ENCODE measurements at regions not wholly inside any gene's neighbourhood (a gene's known extent, or its start where the extent isn't known, plus 50 kb on each side); places are given as distances from the start of the nearest gene placed in this dataset.
"Not testable (repeated sequence)": the region's sequence is repeated elsewhere in the genome, so short reads cannot be mapped to it uniquely, and the experiment has no call there.

DNA sequence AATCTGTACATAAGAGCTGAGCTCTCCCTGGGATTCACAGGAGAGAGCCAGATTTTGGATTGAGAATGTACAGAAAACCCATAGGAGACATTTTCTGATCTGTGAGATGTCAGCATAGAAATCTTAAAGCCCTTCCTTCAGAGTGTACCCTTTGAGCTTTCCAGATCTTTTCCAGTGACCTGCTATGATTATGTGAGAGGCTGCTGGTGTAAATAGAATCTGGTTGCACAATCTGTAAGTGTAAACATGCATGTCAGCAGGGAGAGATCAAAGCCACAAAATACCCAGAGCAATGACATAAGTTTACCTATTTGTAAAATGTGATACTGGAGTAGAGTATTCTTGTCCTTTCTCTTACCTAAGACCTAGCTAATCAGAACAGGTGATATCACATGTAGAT, 471.9 kb downstream of the FOXD4L5 start:
- H3K9me3 Mint-ChIP-seq (ENCODE audit: unreplicated experiment); CTCF ChIA-PET; H3K4me3 Mint-ChIP-seq (ENCODE audit: unreplicated experiment); H3K27me3 Mint-ChIP-seq (ENCODE audit: insufficient read depth, unreplicated experiment); H3K27ac Mint-ChIP-seq (ENCODE audit: low read depth, unreplicated experiment); intact Hi-C loops (cut with micrococcal nuclease); BruUV-seq (replicated peaks); H3K36me3 Mint-ChIP-seq (ENCODE audit: insufficient read depth, unreplicated experiment); H3K4me1 Mint-ChIP-seq (ENCODE audit: insufficient read depth, unreplicated experiment); POLR2A ChIA-PET; DNase-seq (ENCODE audit: unreplicated experiment): not testable (repeated sequence)

- not testable (repeated sequence) for BruUV-seq (replicated peaks)
These were observed 506.3 kb downstream of the FOXD4L5 start for GRCh38 chr9:64778667-64779066.

DNA sequence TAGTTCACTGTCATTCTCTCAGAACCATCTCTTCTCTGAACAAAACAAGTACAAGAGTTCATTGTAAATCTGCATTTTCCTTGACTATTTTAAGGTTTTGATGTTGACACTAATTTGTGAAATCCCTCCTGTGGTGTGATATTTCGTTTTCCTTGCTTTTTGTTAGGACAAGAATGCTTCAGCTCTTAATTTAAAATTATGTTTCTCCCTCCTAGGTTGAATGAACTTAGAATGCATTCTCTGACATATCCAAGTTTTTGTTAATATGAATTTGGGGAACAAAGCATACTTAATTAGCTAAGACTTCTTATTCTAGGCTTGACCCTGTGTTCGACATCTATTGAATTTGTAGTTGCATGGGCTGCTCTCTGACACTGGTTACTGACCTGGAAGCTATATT, 508.7 kb downstream of the FOXD4L5 start:
- H3K36me3 Mint-ChIP-seq (ENCODE audit: insufficient read depth, unreplicated experiment); H3K9me3 Mint-ChIP-seq (ENCODE audit: unreplicated experiment); POLR2A ChIA-PET; DNase-seq (ENCODE audit: unreplicated experiment); BruUV-seq (replicated peaks); CTCF ChIA-PET; intact Hi-C loops (cut with micrococcal nuclease); H3K4me3 Mint-ChIP-seq (ENCODE audit: unreplicated experiment); H3K27ac Mint-ChIP-seq (ENCODE audit: low read depth, unreplicated experiment); H3K4me1 Mint-ChIP-seq (ENCODE audit: insufficient read depth, unreplicated experiment): not testable (repeated sequence)
- peaks cover 24% of the 10 kb centered on the region for H3K27me3 Mint-ChIP-seq (ENCODE audit: insufficient read depth, unreplicated experiment)

More at GRCh38 chr9:64778667-64779066, 506.3 kb downstream of the FOXD4L5 start:
- intact Hi-C loops (cut with micrococcal nuclease); H3K4me1 Mint-ChIP-seq (ENCODE audit: insufficient read depth, unreplicated experiment); H3K9me3 Mint-ChIP-seq (ENCODE audit: unreplicated experiment); H3K27ac Mint-ChIP-seq (ENCODE audit: low read depth, unreplicated experiment); POLR2A ChIA-PET; CTCF ChIA-PET; DNase-seq (ENCODE audit: unreplicated experiment); H3K4me3 Mint-ChIP-seq (ENCODE audit: unreplicated experiment); H3K36me3 Mint-ChIP-seq (ENCODE audit: insufficient read depth, unreplicated experiment): not testable (repeated sequence)
- peaks cover 24% of the 10 kb centered on the region for H3K27me3 Mint-ChIP-seq (ENCODE audit: insufficient read depth, unreplicated experiment)

- not testable (repeated sequence) for H3K4me3 Mint-ChIP-seq (ENCODE audit: unreplicated experiment); H3K27ac Mint-ChIP-seq (ENCODE audit: low read depth, unreplicated experiment); DNase-seq (ENCODE audit: unreplicated experiment)
These were observed 509.9 kb downstream of the FOXD4L5 start for GRCh38 chr9:64774813-64775793.

GRCh38 chr9:64774004-64774812, 510.8 kb downstream of the FOXD4L5 start:
- POLR2A ChIA-PET; H3K27ac Mint-ChIP-seq (ENCODE audit: low read depth, unreplicated experiment); intact Hi-C loops (cut with micrococcal nuclease); H3K4me3 Mint-ChIP-seq (ENCODE audit: unreplicated experiment); CTCF ChIA-PET; H3K9me3 Mint-ChIP-seq (ENCODE audit: unreplicated experiment); DNase-seq (ENCODE audit: unreplicated experiment); H3K36me3 Mint-ChIP-seq (ENCODE audit: insufficient read depth, unreplicated experiment); BruUV-seq (replicated peaks); H3K4me1 Mint-ChIP-seq (ENCODE audit: insufficient read depth, unreplicated experiment): not testable (repeated sequence)
- peaks cover 33% of the 10 kb centered on the region for H3K27me3 Mint-ChIP-seq (ENCODE audit: insufficient read depth, unreplicated experiment)

More at GRCh38 chr9:64774813-64775793, 509.9 kb downstream of the FOXD4L5 start:
- CTCF ChIA-PET; H3K36me3 Mint-ChIP-seq (ENCODE audit: insufficient read depth, unreplicated experiment); intact Hi-C loops (cut with micrococcal nuclease); H3K9me3 Mint-ChIP-seq (ENCODE audit: unreplicated experiment); BruUV-seq (replicated peaks); H3K4me1 Mint-ChIP-seq (ENCODE audit: insufficient read depth, unreplicated experiment); POLR2A ChIA-PET: not testable (repeated sequence)
- H3K27me3 Mint-ChIP-seq (ENCODE audit: insufficient read depth, unreplicated experiment) = peaks cover 28% of the 10 kb centered on the region

GRCh38 chr9:64773491-64773931, 511.5 kb downstream of the FOXD4L5 start:
- ChIA-PET POLR2A (no interaction called here), CTCF (no interaction called here)
- peaks cover 26% of the 10 kb centered on the region for H3K27me3 Mint-ChIP-seq (ENCODE audit: insufficient read depth, unreplicated experiment)
- no peak for DNase-seq (ENCODE audit: unreplicated experiment)
- no TSS peak for BruUV-seq (replicated peaks)
- H3K27ac Mint-ChIP-seq (ENCODE audit: low read depth, unreplicated experiment) = no peak overlapping the region
- intact Hi-C loops (cut with micrococcal nuclease) = no loop called here
- H3K36me3 Mint-ChIP-seq (ENCODE audit: insufficient read depth, unreplicated experiment) = no peaks in the 10 kb centered on the region
- no peaks in the 10 kb centered on the region for H3K9me3 Mint-ChIP-seq (ENCODE audit: unreplicated experiment)
- no peak overlapping the region for H3K4me3 Mint-ChIP-seq (ENCODE audit: unreplicated experiment)
- H3K4me1 Mint-ChIP-seq (ENCODE audit: insufficient read depth, unreplicated experiment) = no peaks in the 10 kb centered on the region
- no peak for TF ChIP-seq CTCF (IDR thresholded peaks at IDR 0.05; ENCODE audit: unreplicated experiment)

DNA sequence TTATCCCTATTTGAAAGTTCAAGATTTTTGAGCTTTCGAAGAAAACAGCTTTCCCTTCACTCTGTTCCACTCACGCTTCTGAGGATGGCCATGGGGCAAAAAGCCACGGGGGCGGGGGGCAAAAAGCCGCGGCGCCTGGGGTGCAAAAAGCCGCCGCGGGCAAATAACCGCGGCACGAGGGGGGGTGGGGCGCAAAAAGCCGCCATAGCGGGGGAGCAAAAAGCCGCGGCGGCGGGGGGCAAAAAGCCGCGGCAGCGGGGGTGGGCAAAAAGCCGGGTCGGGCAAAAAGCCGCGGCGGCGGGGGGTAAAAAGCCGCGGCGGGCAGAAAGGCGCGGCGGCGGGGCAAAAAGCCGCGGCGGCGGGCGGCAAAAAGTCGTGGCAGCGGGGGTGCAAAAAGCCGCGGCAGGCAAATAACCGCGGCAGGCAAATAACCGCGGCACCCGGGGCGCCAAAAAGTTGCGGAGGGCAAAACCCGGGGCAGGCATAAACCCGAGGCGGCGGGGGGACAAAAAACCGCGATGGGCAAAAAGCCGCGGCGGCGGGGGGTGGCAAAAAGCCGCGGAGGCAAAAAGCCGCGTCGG, 512.2 kb downstream of the FOXD4L5 start:
- intact Hi-C loops (cut with micrococcal nuclease); DNase-seq (ENCODE audit: unreplicated experiment); H3K27ac Mint-ChIP-seq (ENCODE audit: low read depth, unreplicated experiment); H3K36me3 Mint-ChIP-seq (ENCODE audit: insufficient read depth, unreplicated experiment); BruUV-seq (replicated peaks); H3K9me3 Mint-ChIP-seq (ENCODE audit: unreplicated experiment); CTCF ChIA-PET; H3K4me3 Mint-ChIP-seq (ENCODE audit: unreplicated experiment); POLR2A ChIA-PET; H3K4me1 Mint-ChIP-seq (ENCODE audit: insufficient read depth, unreplicated experiment): not testable (repeated sequence)
- H3K27me3 Mint-ChIP-seq (ENCODE audit: insufficient read depth, unreplicated experiment) = peaks cover 21% of the 10 kb centered on the region

Measured in MCF 10A (cell line).